Astrocyte of the cerebellum (primary cell): ENCODE measurements at regions not wholly inside any gene's neighbourhood (a gene's known extent, or its start where the extent isn't known, plus 50 kb on each side); places are given as distances from the start of the nearest gene placed in this dataset.

Experiments
- DNase-seq: peaks from one replicate; pipeline ENCODE4 v3.0.0-alpha.2; 2011; ENCODE audit warnings: low read depth
- H3K4me3 ChIP-seq: 2 replicates; pipeline ENCODE4 v1.5.1; 2011; ENCODE audit warnings: mild to moderate bottlenecking, low read depth, low read length, moderate library complexity
- in situ Hi-C: cut with HindIII; loops from 2 replicates; pipeline ENCODE4 v1.10.0; 2017; ENCODE audit warnings: low sequenced_read_pairs
- TF ChIP-seq, protein P1 (sequence below): IDR thresholded peaks from 2 replicates; pipeline ENCODE4 v1.5.1; 2012; ENCODE audit warnings: low read length, low read depth, moderate library complexity, mild to moderate bottlenecking; ENCODE audit errors: missing control alignments

DNA sequence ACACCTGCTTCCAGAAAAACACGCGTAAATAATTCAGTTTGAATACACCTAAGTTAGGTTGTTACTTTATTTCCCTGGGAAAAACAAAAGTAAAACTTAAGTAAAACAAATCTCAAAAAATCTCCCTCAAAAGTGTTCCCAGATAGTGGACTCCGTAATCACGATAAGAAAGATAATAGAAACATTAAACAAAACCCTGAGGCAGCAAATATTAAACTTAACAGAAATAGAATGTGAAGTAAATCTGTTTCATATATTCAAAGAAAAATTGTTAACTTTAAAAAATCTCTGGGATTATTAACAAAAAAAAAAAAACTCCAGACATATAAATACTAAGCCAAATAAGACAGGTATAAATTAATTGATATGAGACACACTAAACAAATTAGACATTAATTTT is 743.2 kb upstream of the NCAM2 start:
- TF ChIP-seq, protein P1, sequence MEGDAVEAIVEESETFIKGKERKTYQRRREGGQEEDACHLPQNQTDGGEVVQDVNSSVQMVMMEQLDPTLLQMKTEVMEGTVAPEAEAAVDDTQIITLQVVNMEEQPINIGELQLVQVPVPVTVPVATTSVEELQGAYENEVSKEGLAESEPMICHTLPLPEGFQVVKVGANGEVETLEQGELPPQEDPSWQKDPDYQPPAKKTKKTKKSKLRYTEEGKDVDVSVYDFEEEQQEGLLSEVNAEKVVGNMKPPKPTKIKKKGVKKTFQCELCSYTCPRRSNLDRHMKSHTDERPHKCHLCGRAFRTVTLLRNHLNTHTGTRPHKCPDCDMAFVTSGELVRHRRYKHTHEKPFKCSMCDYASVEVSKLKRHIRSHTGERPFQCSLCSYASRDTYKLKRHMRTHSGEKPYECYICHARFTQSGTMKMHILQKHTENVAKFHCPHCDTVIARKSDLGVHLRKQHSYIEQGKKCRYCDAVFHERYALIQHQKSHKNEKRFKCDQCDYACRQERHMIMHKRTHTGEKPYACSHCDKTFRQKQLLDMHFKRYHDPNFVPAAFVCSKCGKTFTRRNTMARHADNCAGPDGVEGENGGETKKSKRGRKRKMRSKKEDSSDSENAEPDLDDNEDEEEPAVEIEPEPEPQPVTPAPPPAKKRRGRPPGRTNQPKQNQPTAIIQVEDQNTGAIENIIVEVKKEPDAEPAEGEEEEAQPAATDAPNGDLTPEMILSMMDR, result no peak
- H3K4me3 ChIP-seq, result no peak overlapping the region
- in situ Hi-C loops, result no loop called here
- DNase-seq, result no peak

DNA sequence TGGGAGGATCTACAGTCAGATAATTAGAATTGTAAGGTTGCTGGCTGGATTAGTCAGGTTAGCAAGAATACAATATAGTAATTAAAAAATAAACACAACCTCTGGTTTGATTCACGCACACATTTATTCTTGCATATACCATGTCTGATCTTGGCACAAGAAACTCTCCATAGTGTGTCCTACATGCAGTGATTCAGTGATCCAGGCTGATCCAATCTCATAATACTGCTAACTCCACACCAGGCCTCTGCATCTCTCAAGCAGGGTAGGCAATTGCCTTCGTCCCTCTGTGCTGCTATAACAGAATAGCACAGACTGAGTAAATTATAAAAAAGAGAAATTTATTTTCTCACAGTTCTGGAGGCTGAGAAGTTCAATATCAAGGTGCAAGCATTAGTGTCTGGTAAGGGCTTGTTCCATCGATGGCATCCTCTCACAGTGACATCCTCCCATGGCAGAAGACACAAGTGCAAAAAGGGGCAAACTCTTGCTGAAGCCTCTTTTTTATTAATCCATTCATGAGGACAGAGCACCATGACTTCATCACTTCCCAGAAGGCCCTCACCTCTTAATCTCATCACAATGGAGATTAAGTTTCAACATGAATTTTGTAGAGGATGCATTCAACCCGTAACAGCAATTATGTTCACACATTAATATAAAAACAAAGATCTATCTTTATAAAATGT is 741.0 kb upstream of the NCAM2 start:
- in situ Hi-C loops, result no loop called here
- H3K4me3 ChIP-seq, result no peak overlapping the region
- DNase-seq, result no peak
- TF ChIP-seq, protein P1, result no peak

DNA sequence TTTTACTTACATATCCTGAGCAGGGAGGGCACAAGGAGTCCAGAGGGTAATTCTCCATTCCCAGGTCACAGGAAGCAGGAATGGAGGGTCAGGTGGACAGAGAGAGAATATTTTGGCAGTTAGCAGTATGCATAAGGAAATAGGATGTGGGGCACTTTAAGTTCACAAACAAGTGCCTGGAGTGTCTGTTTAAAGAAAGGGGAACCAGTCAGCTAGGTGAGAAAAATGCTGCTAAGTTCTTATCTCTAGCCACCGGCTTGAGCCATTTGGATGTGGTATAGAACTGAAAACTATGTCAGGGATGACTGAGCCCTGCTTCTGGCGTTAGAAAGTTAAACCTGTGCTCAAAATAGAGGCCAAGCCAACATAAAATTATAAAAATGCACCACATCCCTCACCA is 739.7 kb upstream of the NCAM2 start:
- in situ Hi-C loops, result no loop called here
- H3K4me3 ChIP-seq, result no peak overlapping the region
- TF ChIP-seq, protein P1, result no peak

DNA sequence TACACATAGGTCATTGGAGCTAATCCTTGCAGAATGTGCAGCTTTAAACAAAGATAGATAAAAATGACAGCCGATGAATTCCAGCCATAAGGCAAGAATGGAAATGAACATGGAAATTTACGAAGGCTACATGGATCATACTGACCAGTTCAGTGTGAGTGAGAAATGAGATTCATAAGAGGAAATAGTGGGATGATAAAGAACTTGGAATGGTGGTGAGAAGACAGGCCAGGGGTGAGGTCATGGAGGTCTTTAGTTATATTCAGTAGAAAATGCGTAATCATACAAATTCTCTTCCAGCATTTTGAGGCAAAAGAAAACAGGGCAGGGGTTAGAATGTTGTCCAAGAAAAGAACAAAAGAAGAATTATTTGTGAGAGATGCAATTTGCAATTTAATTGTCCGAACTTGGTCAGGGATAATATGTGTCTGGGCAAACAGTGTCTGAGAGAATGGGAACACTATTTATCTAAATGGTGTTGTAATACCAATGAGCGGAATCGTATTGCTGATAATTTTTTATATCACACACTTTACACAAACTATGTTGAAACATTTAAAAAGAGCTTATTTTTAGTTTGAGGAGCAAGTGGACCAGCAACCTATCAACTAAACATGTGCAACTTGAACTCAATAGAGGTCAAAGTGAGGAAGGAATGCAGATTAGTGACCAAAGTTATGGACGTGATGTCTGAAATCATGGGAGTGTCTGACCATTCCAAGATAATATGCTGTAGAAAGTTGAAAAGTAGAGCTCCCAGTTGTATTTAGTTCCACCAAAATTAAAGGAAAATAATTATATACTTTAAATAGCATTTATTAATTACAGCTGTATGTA is 739.0 kb upstream of the NCAM2 start:
- TF ChIP-seq, protein P1, result no peak
- in situ Hi-C loops, result no loop called here
- no peak for DNase-seq
- H3K4me3 ChIP-seq, result no peak overlapping the region

More for the DNA sequence above, 739.7 kb upstream of the NCAM2 start:
- DNase-seq, result no peak

DNA sequence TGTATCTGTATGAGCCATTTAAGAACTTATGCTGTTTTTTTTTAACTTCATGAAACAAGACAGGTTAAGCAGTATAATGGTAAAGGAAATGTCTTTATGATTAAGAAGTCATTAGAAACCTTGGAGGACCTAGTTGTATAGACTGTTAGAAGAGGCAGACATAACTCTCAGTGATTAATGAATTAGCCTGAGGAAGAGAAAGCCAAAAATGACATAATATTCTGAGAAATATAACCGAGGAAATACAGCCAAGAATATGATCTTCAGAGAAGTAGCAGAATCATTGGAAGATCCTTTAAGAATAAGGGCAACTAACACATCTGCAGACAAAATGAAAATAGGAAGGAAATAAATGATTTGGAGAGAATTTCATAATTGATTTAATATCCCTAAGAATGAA is 738.1 kb upstream of the NCAM2 start:
- DNase-seq, result no peak
- in situ Hi-C loops, result no loop called here
- TF ChIP-seq, protein P1, result no peak
- H3K4me3 ChIP-seq, result no peak overlapping the region

DNA sequence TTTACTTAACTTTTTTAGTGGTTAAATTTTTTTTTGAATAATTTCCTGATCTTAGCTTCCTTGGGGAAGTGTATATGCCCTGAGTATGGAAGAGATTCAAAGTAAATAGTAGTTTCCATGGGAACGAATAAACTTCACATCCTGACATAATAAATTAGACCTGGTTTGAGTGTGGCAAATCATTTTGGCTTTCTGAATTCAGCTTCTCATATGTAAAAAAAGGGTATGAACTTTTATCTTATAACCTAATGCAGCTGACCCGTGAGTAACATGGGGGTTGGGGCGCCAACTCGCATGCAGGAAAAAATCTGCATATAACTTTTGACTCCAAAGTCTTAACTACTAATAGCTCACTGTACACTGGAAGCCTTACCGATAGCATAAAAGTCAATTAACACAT is 736.8 kb upstream of the NCAM2 start:
- TF ChIP-seq, protein P1, result no peak
- no peak overlapping the region for H3K4me3 ChIP-seq
- DNase-seq, result no peak
- in situ Hi-C loops, result no loop called here
